GM23338 (cell line): ENCODE measurements at regions not wholly inside any gene's neighbourhood (a gene's known extent, or its start where the extent isn't known, plus 50 kb on each side); places are given as distances from the start of the nearest gene placed in this dataset.

Source experiments
- CTCF ChIP-seq, 2 experiments: fragments of 200-600 bp in 1 of 2; sonication (generic) in 1 of 2; conservative IDR thresholded peaks; 2 replicates each; pipeline versions ENCODE4 v1.5.1 to v1.6.1; 2016 to 2017; ENCODE audit warnings: antibody characterized with exemption in 2 of 2, low read depth in 2 of 2, mild to moderate bottlenecking in 2 of 2, moderate library complexity in 1 of 2
- EZH2 ChIP-seq: fragments of 200-600 bp; sonication (generic); IDR thresholded peaks from one replicate; pipeline ENCODE4 v1.8.0; 2017; ENCODE audit warnings: antibody characterized with exemption, mild to moderate bottlenecking, low read depth; ENCODE audit not compliant: unreplicated experiment

GRCh38 chr4:89496851-89497250 is 189.3 kb upstream of the GPRIN3 start:
- TF ChIP-seq EZH2 (no peak), CTCF (conservative IDR thresholded peaks at IDR 0.05; ENCODE audit: low read depth in 2 of 2) (no peak)
